ENCODE measurements at regions not wholly inside any gene's neighbourhood (a gene's known extent, or its start where the extent isn't known, plus 50 kb on each side); places are given as distances from the start of the nearest gene placed in this dataset.

DNA sequence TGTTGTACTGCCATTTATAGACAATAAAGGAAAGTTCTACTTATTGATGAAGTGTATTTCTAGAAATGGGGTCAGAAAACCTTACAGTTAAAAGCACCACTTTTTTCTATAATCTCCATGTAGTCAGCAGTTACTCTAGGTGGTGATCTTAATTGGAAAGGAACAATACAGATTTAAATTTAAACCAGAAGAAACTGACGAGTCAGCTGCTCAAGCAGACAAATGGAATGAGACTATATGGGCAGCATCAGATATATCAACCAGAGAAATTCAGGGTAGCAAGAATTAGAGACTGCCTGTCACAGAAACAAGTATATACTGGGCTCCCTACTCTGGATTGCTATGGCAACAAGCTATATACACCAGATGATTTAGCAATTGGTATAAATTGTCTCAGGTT, 99.6 kb upstream of the SCG2 start:
- Histone ChIP-seq H3K27ac (no peak overlapping the region), H3K4me1 (no peaks in the 10 kb centered on the region), H3K27me3 (ENCODE audit: insufficient read depth in 3 of 3, low read length in 2 of 3) (no peaks in the 10 kb centered on the region), H3K9me3 (no peaks in the 10 kb centered on the region), H3K4me3 (no peak overlapping the region), H3K36me3 (ENCODE audit: insufficient read depth in 1 of 2, low read depth in 1 of 2) (no peaks in the 10 kb centered on the region)
- no peak for DNase-seq
- TF ChIP-seq, protein P1, sequence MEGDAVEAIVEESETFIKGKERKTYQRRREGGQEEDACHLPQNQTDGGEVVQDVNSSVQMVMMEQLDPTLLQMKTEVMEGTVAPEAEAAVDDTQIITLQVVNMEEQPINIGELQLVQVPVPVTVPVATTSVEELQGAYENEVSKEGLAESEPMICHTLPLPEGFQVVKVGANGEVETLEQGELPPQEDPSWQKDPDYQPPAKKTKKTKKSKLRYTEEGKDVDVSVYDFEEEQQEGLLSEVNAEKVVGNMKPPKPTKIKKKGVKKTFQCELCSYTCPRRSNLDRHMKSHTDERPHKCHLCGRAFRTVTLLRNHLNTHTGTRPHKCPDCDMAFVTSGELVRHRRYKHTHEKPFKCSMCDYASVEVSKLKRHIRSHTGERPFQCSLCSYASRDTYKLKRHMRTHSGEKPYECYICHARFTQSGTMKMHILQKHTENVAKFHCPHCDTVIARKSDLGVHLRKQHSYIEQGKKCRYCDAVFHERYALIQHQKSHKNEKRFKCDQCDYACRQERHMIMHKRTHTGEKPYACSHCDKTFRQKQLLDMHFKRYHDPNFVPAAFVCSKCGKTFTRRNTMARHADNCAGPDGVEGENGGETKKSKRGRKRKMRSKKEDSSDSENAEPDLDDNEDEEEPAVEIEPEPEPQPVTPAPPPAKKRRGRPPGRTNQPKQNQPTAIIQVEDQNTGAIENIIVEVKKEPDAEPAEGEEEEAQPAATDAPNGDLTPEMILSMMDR (IDR thresholded peaks at IDR 0.05) = no peak
- no peak for ATAC-seq
- intact Hi-C loops (cut with DNase I) = no loop called here
- WGBS, 3 donors = 86 to 91% (median 88%) methylated on average over 1 of the region's 1 CpG

DNA sequence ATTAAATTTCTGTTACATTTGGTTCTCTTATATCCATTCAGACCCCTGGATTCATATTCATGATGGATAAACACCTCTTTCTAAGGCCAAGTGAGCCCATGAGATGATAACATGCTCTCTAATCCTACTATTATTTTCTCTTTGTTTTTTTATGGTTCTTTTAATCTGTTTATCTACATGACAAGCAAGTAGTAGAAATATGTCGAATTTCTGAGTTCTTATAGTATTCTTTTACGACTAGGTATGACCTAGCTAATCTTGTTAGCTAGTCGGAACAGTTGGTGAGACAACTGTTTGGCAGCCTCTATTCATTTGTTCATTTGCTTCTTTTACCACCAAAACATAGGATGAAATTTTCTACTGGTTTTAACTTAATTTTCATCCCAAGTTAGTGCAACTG, 98.1 kb upstream of the SCG2 start:
- 25 to 48% (median 28%) methylated on average over 3 of the region's 3 CpGs for WGBS, 3 donors
- H3K4me1 ChIP-seq = no peaks in the 10 kb centered on the region
- H3K9me3 ChIP-seq = no peaks in the 10 kb centered on the region
- H3K27me3 ChIP-seq (ENCODE audit: insufficient read depth in 3 of 3, low read length in 2 of 3) = no peaks in the 10 kb centered on the region
- ATAC-seq = no peak
- TF ChIP-seq, protein P1 (IDR thresholded peaks at IDR 0.05) = no peak
- intact Hi-C loops (cut with DNase I) = no loop called here
- no peak for DNase-seq
- H3K4me3 ChIP-seq = no peak overlapping the region
- no peak overlapping the region for H3K27ac ChIP-seq
- no peaks in the 10 kb centered on the region for H3K36me3 ChIP-seq (ENCODE audit: insufficient read depth in 1 of 2, low read depth in 1 of 2)

DNA sequence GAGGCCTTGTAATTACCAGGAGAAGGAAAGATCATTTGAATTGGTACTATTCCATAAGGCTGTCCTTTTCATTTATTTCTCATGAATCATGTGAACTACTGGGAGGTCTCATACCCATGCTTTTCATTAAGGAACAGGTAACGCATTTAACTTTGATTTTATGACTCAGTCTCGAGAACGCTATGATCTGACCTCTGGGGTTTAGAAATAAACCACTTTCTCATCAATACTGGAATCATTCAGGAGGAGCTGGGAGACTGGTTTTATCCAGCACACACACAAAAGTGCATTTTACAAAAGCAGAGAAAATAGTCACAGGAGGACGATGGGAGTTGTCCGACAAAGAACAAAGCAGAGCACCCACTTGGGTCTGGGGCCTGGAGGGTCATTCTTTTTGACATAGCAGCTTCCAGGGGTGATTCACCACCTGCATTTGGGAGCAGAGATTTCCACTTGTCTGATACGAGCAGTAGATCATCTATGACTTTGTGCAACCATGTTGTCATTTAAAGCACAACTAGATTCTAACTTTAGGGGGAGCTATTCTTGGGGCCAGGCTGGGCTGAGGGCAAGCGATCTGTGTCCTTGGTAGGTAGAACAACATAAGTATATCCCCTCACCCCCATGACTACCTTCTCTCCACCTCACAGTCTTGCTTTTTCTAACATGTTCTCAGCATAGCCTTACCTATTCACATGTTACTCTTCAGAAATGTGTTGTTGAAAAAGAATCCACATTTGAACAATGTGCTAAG, 95.9 kb upstream of the SCG2 start:
- TF ChIP-seq, protein P1 (IDR thresholded peaks at IDR 0.05) = no peak
- Histone ChIP-seq H3K4me3 (no peak overlapping the region), H3K4me1 (no peaks in the 10 kb centered on the region), H3K9me3 (no peaks in the 10 kb centered on the region), H3K36me3 (ENCODE audit: insufficient read depth in 1 of 2, low read depth in 1 of 2) (no peaks in the 10 kb centered on the region), H3K27me3 (ENCODE audit: insufficient read depth in 3 of 3, low read length in 2 of 3) (no peaks in the 10 kb centered on the region), H3K27ac (no peak overlapping the region)
- DNase-seq (no peak), ATAC-seq (no peak)
- intact Hi-C loops (cut with DNase I) = no loop called here
- 88 to 92% (median 91%) methylated on average over 7 of the region's 7 CpGs for WGBS, 3 donors

DNA sequence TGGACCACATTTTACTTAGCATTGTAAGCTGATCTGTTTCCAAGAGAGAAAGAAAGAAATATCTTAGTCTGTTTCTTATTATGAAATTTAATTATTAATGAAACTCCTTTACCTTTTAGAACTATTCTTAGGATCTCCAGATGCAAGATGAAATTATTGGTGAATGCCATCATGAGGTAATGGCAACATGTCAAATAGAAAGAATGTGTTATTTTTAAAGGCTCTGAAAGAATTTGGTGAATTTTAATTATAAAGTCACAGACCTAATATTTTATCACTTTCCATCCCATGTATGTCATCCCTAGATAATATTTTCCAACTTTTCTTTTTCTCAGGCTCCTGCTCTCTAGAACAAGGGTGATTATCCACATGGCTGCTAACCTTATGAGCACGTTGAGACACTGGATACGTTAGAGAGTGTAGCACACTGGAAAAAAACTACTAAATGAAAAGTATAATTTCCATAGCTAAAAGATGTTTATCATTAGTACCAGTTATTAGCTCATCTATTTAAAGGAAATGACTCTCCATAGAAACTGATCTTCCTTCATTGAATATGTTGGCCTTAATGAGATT, 95.2 kb upstream of the SCG2 start:
- Histone ChIP-seq H3K27ac (no peak overlapping the region), H3K9me3 (no peaks in the 10 kb centered on the region)
- intact Hi-C loops (cut with DNase I) = no loop called here

More for the DNA sequence above, 95.2 kb upstream of the SCG2 start:
- Histone ChIP-seq H3K36me3 (ENCODE audit: insufficient read depth in 1 of 2, low read depth in 1 of 2) (no peaks in the 10 kb centered on the region), H3K4me3 (no peak overlapping the region), H3K4me1 (no peaks in the 10 kb centered on the region), H3K27me3 (ENCODE audit: insufficient read depth in 3 of 3, low read length in 2 of 3) (no peaks in the 10 kb centered on the region)
- WGBS, 3 donors = 47 to 63% (median 48%) methylated on average over 2 of the region's 2 CpGs
- DNase-seq (no peak), ATAC-seq (no peak)
- TF ChIP-seq, protein P1 (IDR thresholded peaks at IDR 0.05) = no peak

Measured in psoas muscle (tissue), 7 donors.